KMS-11 (cell line): ENCODE measurements at regions not wholly inside any gene's neighbourhood (a gene's known extent, or its start where the extent isn't known, plus 50 kb on each side); places are given as distances from the start of the nearest gene placed in this dataset.

Experiments
- H2AFZ ChIP-seq: fragments of 200-600 bp; sonication (generic); 2 replicates; pipeline ENCODE4 v1.6.1; 2016; ENCODE audit warnings: antibody characterized with exemption, mixed run types, low read depth
- H3K27ac ChIP-seq: fragments of 200-600 bp; sonication (generic); 2 replicates; pipeline ENCODE4 v1.6.1; 2016; ENCODE audit warnings: mild to moderate bottlenecking, mixed run types
- H3K27me3 ChIP-seq: fragments of 200-600 bp; sonication (generic); 2 replicates; pipeline ENCODE4 v1.6.1; 2017; ENCODE audit warnings: mild to moderate bottlenecking, low read depth, mixed run types, moderate library complexity; ENCODE audit not compliant: insufficient read depth
- H3K36me3 ChIP-seq: fragments of 200-600 bp; sonication (generic); 2 replicates; pipeline ENCODE4 v1.6.1; 2017; ENCODE audit warnings: mild to moderate bottlenecking, mixed run types; ENCODE audit not compliant: insufficient read depth
- H3K4me1 ChIP-seq: fragments of 200-600 bp; sonication (generic); 2 replicates; pipeline ENCODE4 v1.6.1; 2016; ENCODE audit warnings: mild to moderate bottlenecking, low read depth, mixed run types; ENCODE audit not compliant: poor library complexity, severe bottlenecking
- H3K4me2 ChIP-seq: fragments of 200-600 bp; sonication (generic); 2 replicates; pipeline ENCODE4 v1.7.0; 2016; ENCODE audit warnings: mild to moderate bottlenecking, mixed run types
- H3K4me3 ChIP-seq: fragments of 200-600 bp; sonication (generic); IDR thresholded peaks from 2 replicates; pipeline ENCODE4 v1.6.1; 2017; ENCODE audit warnings: low read depth, low read length, mixed read lengths; ENCODE audit not compliant: insufficient read depth
- H3K79me2 ChIP-seq: fragments of 200-600 bp; sonication (generic); 2 replicates; pipeline ENCODE4 v1.6.1; 2016; ENCODE audit warnings: low read depth, mixed run types; ENCODE audit not compliant: insufficient read depth
- H3K9ac ChIP-seq: fragments of 200-600 bp; sonication (generic); 2 replicates; pipeline ENCODE4 v1.6.1; 2016; ENCODE audit warnings: mild to moderate bottlenecking, mixed run types
- H4K20me1 ChIP-seq: fragments of 200-600 bp; sonication (generic); 2 replicates; pipeline ENCODE4 v1.6.1; 2016; ENCODE audit warnings: mild to moderate bottlenecking, mixed run types; ENCODE audit not compliant: insufficient read depth
- TF ChIP-seq, protein P1 (sequence below): fragments of 200-600 bp; sonication (generic); conservative IDR thresholded peaks from 2 replicates; pipeline ENCODE4 v1.6.1; 2017; ENCODE audit warnings: low read depth, mild to moderate bottlenecking, antibody characterized with exemption, low read length, moderate library complexity, mixed read lengths

DNA sequence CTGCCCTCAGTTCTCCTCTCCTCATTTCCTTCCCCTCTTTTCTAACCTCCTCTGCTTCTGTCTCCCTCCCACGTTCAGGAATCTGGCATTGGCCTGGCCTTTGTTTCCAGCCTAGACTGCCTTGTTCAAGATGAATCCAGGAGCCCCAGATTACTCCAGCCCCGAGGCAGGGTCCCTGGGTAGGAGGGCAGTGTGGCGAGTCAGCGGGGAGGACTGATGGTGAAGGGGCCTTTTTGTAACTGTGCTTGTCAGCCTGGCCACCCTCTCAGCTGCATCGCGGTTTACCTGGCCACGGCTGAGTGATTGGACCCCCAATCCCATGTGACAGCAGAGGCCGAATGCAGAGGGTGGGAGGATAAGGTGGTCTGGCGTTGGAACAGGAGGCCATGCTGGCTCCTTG, 96.1 kb upstream of the SHH start:
- H4K20me1 ChIP-seq, result no peaks in the 10 kb centered on the region
- H3K4me3 ChIP-seq, result no peak overlapping the region
- H3K9ac ChIP-seq, result no peak overlapping the region
- TF ChIP-seq, protein P1, sequence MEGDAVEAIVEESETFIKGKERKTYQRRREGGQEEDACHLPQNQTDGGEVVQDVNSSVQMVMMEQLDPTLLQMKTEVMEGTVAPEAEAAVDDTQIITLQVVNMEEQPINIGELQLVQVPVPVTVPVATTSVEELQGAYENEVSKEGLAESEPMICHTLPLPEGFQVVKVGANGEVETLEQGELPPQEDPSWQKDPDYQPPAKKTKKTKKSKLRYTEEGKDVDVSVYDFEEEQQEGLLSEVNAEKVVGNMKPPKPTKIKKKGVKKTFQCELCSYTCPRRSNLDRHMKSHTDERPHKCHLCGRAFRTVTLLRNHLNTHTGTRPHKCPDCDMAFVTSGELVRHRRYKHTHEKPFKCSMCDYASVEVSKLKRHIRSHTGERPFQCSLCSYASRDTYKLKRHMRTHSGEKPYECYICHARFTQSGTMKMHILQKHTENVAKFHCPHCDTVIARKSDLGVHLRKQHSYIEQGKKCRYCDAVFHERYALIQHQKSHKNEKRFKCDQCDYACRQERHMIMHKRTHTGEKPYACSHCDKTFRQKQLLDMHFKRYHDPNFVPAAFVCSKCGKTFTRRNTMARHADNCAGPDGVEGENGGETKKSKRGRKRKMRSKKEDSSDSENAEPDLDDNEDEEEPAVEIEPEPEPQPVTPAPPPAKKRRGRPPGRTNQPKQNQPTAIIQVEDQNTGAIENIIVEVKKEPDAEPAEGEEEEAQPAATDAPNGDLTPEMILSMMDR, result no peak
- no peak overlapping the region for H2AFZ ChIP-seq
- H3K36me3 ChIP-seq, result no peaks in the 10 kb centered on the region
- no peaks in the 10 kb centered on the region for H3K79me2 ChIP-seq
- no peak overlapping the region for H3K4me2 ChIP-seq
- H3K4me1 ChIP-seq, result no peaks in the 10 kb centered on the region
- H3K27me3 ChIP-seq, result no peaks in the 10 kb centered on the region
- H3K27ac ChIP-seq, result no peak overlapping the region

DNA sequence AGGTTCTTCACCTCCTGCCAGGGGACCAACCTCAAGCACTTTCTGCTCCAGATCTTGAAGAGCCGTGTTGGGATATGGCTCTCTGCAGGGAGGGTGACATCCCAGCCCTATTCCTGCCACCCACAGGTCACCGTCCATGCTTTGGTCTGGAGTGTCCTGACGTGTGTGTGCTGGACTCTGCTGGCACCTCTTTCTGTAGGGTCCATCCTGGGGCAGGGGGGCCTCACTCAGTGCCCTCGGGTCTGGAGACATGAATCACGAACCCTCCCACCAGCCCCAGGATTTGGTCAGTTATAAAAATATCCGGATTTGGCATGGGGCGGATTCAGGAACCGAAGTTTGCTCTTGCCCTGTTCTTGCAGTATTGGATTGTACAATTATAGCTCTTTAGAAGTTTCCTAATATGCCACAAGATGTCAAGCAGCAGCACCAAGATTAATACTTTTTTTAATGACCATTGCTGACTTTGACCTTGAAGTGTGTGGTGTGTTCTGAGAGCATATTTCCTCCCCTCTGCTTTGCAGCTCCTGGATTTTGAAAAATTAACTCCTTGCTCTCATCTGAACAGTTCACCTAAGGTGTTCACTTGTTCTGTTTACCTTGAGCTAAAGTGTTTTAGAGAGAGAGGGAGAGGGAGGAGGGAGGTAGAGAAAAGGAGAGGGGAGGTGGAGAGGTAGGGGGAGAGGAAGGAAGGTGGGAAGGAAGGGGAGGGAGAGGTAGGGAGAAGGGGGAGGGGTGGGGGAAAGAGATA, 95.4 kb upstream of the SHH start:
- Histone ChIP-seq H3K79me2 (no peaks in the 10 kb centered on the region), H3K36me3 (no peaks in the 10 kb centered on the region), H3K4me3 (no peak overlapping the region), H3K27me3 (no peaks in the 10 kb centered on the region; the same call in 1 of the 2 replicates), H3K27ac (no peak overlapping the region), H3K9ac (no peak overlapping the region), H2AFZ (no peak overlapping the region), H3K4me2 (no peak overlapping the region), H3K4me1 (no peaks in the 10 kb centered on the region), H4K20me1 (no peaks in the 10 kb centered on the region)
- TF ChIP-seq, protein P1, result no peak

- H3K9ac ChIP-seq, result no peak overlapping the region
- H3K4me2 ChIP-seq, result no peak overlapping the region
- no peak overlapping the region for H3K4me3 ChIP-seq
- no peaks in the 10 kb centered on the region for H4K20me1 ChIP-seq
- no peaks in the 10 kb centered on the region for H3K79me2 ChIP-seq
- no peak overlapping the region for H2AFZ ChIP-seq
- TF ChIP-seq, protein P1, result no peak
- no peak overlapping the region for H3K27ac ChIP-seq
- no peaks in the 10 kb centered on the region for H3K4me1 ChIP-seq
- no peaks in the 10 kb centered on the region for H3K36me3 ChIP-seq
- H3K27me3 ChIP-seq, result no peaks in the 10 kb centered on the region; the same call in 1 of the 2 replicates
These were observed 88.9 kb upstream of the SHH start for GRCh38 chr7:155901176-155901575.

GRCh38 chr7:155899596-155899995, 87.3 kb upstream of the SHH start:
- Histone ChIP-seq H3K27ac (no peak overlapping the region), H3K4me3 (no peak overlapping the region), H3K79me2 (no peaks in the 10 kb centered on the region), H4K20me1 (no peaks in the 10 kb centered on the region), H3K27me3 (no peaks in the 10 kb centered on the region; the same call in 1 of the 2 replicates), H3K36me3 (no peaks in the 10 kb centered on the region), H3K4me2 (no peak overlapping the region), H2AFZ (no peak overlapping the region), H3K4me1 (no peaks in the 10 kb centered on the region), H3K9ac (no peak overlapping the region)
- TF ChIP-seq, protein P1, result no peak
